ENCODE measurements at regions not wholly inside any gene's neighbourhood (a gene's known extent, or its start where the extent isn't known, plus 50 kb on each side); places are given as distances from the start of the nearest gene placed in this dataset.

- BruUV-seq (replicated peaks): no TSS peak
- POLR2A ChIA-PET: interaction anchor here (0.6 to 1.0 kb wide), 2 partner anchors 11 to 508 kb away, joined by 3 to 4 read pairs; no protein-coding TSS in a partner anchor
- CTCF ChIA-PET: interaction anchor here (0.6 to 0.8 kb wide), 2 partner anchors 98 to 210 kb away, joined by 3 to 4 read pairs; no protein-coding TSS in a partner anchor
- H3K4me1 Mint-ChIP-seq (ENCODE audit: insufficient read depth, unreplicated experiment): peaks cover 10% of the 10 kb centered on the region
- H3K9me3 Mint-ChIP-seq (ENCODE audit: unreplicated experiment): no peaks in the 10 kb centered on the region
- DNase-seq (ENCODE audit: unreplicated experiment): peak; percentile 71
- H3K27ac Mint-ChIP-seq (ENCODE audit: low read depth, unreplicated experiment): no peak overlapping the region
- intact Hi-C loops (cut with micrococcal nuclease): no loop called here
- H3K36me3 Mint-ChIP-seq (ENCODE audit: insufficient read depth, unreplicated experiment): peaks cover 6% of the 10 kb centered on the region
- H3K4me3 Mint-ChIP-seq (ENCODE audit: unreplicated experiment): no peak overlapping the region
- TF ChIP-seq CTCF (IDR thresholded peaks at IDR 0.05; ENCODE audit: unreplicated experiment): no peak
- no peaks in the 10 kb centered on the region for H3K27me3 Mint-ChIP-seq (ENCODE audit: insufficient read depth, unreplicated experiment)
Measured at GRCh38 chr1:222880587-222880986, 65.7 kb downstream of the DISP1 start.

GRCh38 chr1:222886194-222886854, 71.5 kb downstream of the DISP1 start:
- no TSS peak for BruUV-seq (replicated peaks)
- CTCF ChIA-PET: interaction anchor here (1.0 to 1.6 kb wide), 3 partner anchors 9 to 237 kb away, joined by 3 read pairs; no protein-coding TSS in a partner anchor
- intact Hi-C loops (cut with micrococcal nuclease): no loop called here
- Mint-ChIP-seq H3K27me3 (ENCODE audit: insufficient read depth, unreplicated experiment) (no peaks in the 10 kb centered on the region), H3K9me3 (ENCODE audit: unreplicated experiment) (no peaks in the 10 kb centered on the region), H3K4me3 (ENCODE audit: unreplicated experiment) (no peak overlapping the region), H3K36me3 (ENCODE audit: insufficient read depth, unreplicated experiment) (peaks cover 6% of the 10 kb centered on the region), H3K27ac (ENCODE audit: low read depth, unreplicated experiment) (no peak overlapping the region), H3K4me1 (ENCODE audit: insufficient read depth, unreplicated experiment) (no peaks in the 10 kb centered on the region)
- POLR2A ChIA-PET: interaction anchor here (0.6 to 1.4 kb wide), 5 partner anchors 17 to 1241 kb away, joined by 3 to 4 read pairs (median 3); no protein-coding TSS in a partner anchor
- peak; percentile 23 for DNase-seq (ENCODE audit: unreplicated experiment)
- no peak for TF ChIP-seq CTCF (IDR thresholded peaks at IDR 0.05; ENCODE audit: unreplicated experiment)

- no peak for TF ChIP-seq CTCF (IDR thresholded peaks at IDR 0.05; ENCODE audit: unreplicated experiment)
- Mint-ChIP-seq H3K9me3 (ENCODE audit: unreplicated experiment) (no peaks in the 10 kb centered on the region), H3K4me3 (ENCODE audit: unreplicated experiment) (no peak overlapping the region), H3K36me3 (ENCODE audit: insufficient read depth, unreplicated experiment) (peaks cover 6% of the 10 kb centered on the region), H3K27ac (ENCODE audit: low read depth, unreplicated experiment) (no peak overlapping the region), H3K4me1 (ENCODE audit: insufficient read depth, unreplicated experiment) (no peaks in the 10 kb centered on the region), H3K27me3 (ENCODE audit: insufficient read depth, unreplicated experiment) (no peaks in the 10 kb centered on the region)
- no peak for DNase-seq (ENCODE audit: unreplicated experiment)
- POLR2A ChIA-PET: interaction anchor here (0.6 to 1.4 kb wide), 4 partner anchors 18 to 1240 kb away, joined by 3 to 4 read pairs (median 3); no protein-coding TSS in a partner anchor
- BruUV-seq (replicated peaks): no TSS peak
- CTCF ChIA-PET: interaction anchor here (1.1 to 1.2 kb wide), 2 partner anchors 194 to 195 kb away, joined by 3 read pairs; no protein-coding TSS in a partner anchor
- intact Hi-C loops (cut with micrococcal nuclease): no loop called here
Measured at GRCh38 chr1:222886878-222887351, 72.1 kb downstream of the DISP1 start.

- DNase-seq (ENCODE audit: unreplicated experiment): peak; percentile 25
- no peaks in the 10 kb centered on the region for H3K27me3 Mint-ChIP-seq (ENCODE audit: insufficient read depth, unreplicated experiment)
- TF ChIP-seq CTCF (IDR thresholded peaks at IDR 0.05; ENCODE audit: unreplicated experiment): no peak
- H3K4me3 Mint-ChIP-seq (ENCODE audit: unreplicated experiment): no peak overlapping the region
- POLR2A ChIA-PET: interaction anchor here (0.5 kb wide), 1 partner anchor 361 kb away, joined by 4 read pairs; no protein-coding TSS in a partner anchor
- intact Hi-C loops (cut with micrococcal nuclease): no loop called here
- H3K36me3 Mint-ChIP-seq (ENCODE audit: insufficient read depth, unreplicated experiment): peaks cover 6% of the 10 kb centered on the region
- no TSS peak for BruUV-seq (replicated peaks)
- CTCF ChIA-PET: no interaction called here
- H3K27ac Mint-ChIP-seq (ENCODE audit: low read depth, unreplicated experiment): no peak overlapping the region
- H3K4me1 Mint-ChIP-seq (ENCODE audit: insufficient read depth, unreplicated experiment): peaks cover 7% of the 10 kb centered on the region
- H3K9me3 Mint-ChIP-seq (ENCODE audit: unreplicated experiment): no peaks in the 10 kb centered on the region
Measured at GRCh38 chr1:222889440-222889839, 74.6 kb downstream of the DISP1 start.

Data from MCF 10A (cell line).